Pancreas (tissue), 10 donors: ENCODE measurements at regions not wholly inside any gene's neighbourhood (a gene's known extent, or its start where the extent isn't known, plus 50 kb on each side); places are given as distances from the start of the nearest gene placed in this dataset.

Experiments
- ATAC-seq, 4 donors: fragments of 200-7000 bp; cut with Tn5 transposase; one replicate each; pipeline versions ENCODE4 v1.8.0 to v1.9.1; 2020; ENCODE audit warnings: mild to moderate bottlenecking in 4 of 4, moderate library complexity in 4 of 4
- DNase-seq, 6 donors: peaks; one replicate each; pipeline ENCODE4 v3.0.0-alpha.2; 2020
- FAIRE-seq: peaks from 2 replicates; lab custom pipeline; 2012; peaks lifted over from hg19 to GRCh38; lab: Jason Lieb, UNC
- H3K27ac ChIP-seq, 4 donors: fragments of 200-600 bp; sonication (generic); 1 replicate in 3 of 4; 2 replicates in 1 of 4; pipeline versions ENCODE4 v1.5.0 to v1.8.0; 2020
- H3K27me3 ChIP-seq, 4 donors: fragments of 200-600 bp; one replicate each; pipeline ENCODE4 v1.8.0; 2021
- H3K36me3 ChIP-seq, 3 donors: fragments of 200-600 bp; sonication (generic) in 1 of 3; one replicate each; pipeline versions ENCODE4 v1.5.0 to v1.8.0; 2020 to 2021
- H3K4me1 ChIP-seq, 3 donors: fragments of 200-600 bp; one replicate each; pipeline ENCODE4 v1.8.0; 2021
- H3K4me3 ChIP-seq, 4 donors: fragments of 200-600 bp; sonication (generic) in 2 of 4; one replicate each; pipeline versions ENCODE4 v1.5.0 to v1.8.0; 2020 to 2021
- H3K9me3 ChIP-seq, 4 donors: fragments of 200-600 bp; one replicate each; pipeline ENCODE4 v1.8.0; 2021
- CTCF ChIP-seq, 4 donors: fragments of 200-600 bp; sonication (generic) in 3 of 4; IDR thresholded peaks; one replicate each; pipeline versions ENCODE4 v1.5.0 to v1.8.0; 2021; ENCODE audit warnings: antibody characterized with exemption in 4 of 4
- WGBS, 2 donors: extraction: QIAGEN DNeasy Blood & Tissue Kit; methylation state at CpG; one replicate each; pipeline ENCODE4 v1.1.7; 2013; 5-methylcytosine and 5-hydroxymethylcytosine counted together
- intact Hi-C, 3 donors: fragments of 100-400 bp; cut with DNase I; formaldehyde crosslinking; loops; one replicate each; pipeline versions ENCODE4 v1.11.1 to v1.14.2; 2022
- donor health status: healthy with polysubstance abuse.
- donor health status: DM: no; HTN: no; CAD: no; lungs with moderate emphysema.
- donor health status: DM: no; HTN: no; CAD: no.
- donor health status: control.
- donor health status: control.
- donor health status: Bipolar disorder and iron deficiency.
- donor health status: DM: yes; HTN: yes; CAD: no.
- donor health status: DM: no; HTN: no; CAD: no.
- donor health status: DM: no; HTN: no; CAD: no.
- donor health status: DM: yes; HTN: yes; CAD: no.

GRCh38 chr14:25869854-25870253 is 728.0 kb downstream of the NOVA1 start:
- Histone ChIP-seq H3K4me3 (no peak overlapping the region), H3K27ac (no peak overlapping the region), H3K27me3 (no peaks in the 10 kb centered on the region), H3K4me1 (peaks cover 0 to 4% (median 0%) of the 10 kb centered on the region in 3 donors), H3K9me3 (no peaks in the 10 kb centered on the region), H3K36me3 (no peaks in the 10 kb centered on the region)
- DNase-seq, result no peak
- no peak for TF ChIP-seq CTCF (IDR thresholded peaks at IDR 0.05)
- FAIRE-seq, result no peak
- no peak for ATAC-seq
- intact Hi-C loops, result no loop called here
- 66 to 87% methylated on average over 3 of the region's 3 CpGs for WGBS, 2 donors

GRCh38 chr14:25868521-25869314 is 729.1 kb downstream of the NOVA1 start:
- Histone ChIP-seq H3K27ac (no peak overlapping the region), H3K27me3 (no peaks in the 10 kb centered on the region), H3K9me3 (no peaks in the 10 kb centered on the region), H3K4me3 (no peak overlapping the region), H3K4me1 (peaks cover 0 to 4% (median 0%) of the 10 kb centered on the region in 3 donors), H3K36me3 (no peaks in the 10 kb centered on the region)
- ATAC-seq (peak in 1 of 4 donors; percentile 58), FAIRE-seq (no peak), DNase-seq (no peak)
- no peak for TF ChIP-seq CTCF (IDR thresholded peaks at IDR 0.05)
- intact Hi-C loops, result no loop called here
- WGBS, 2 donors, result 40 to 52% methylated on average over 6 of the region's 6 CpGs

- no peak for TF ChIP-seq CTCF (IDR thresholded peaks at IDR 0.05)
- no peak overlapping the region for H3K4me3 ChIP-seq
- H3K4me1 ChIP-seq, result no peaks in the 10 kb centered on the region
- H3K27ac ChIP-seq, result no peak overlapping the region
- FAIRE-seq (no peak), DNase-seq (no peak), ATAC-seq (no peak)
- no peaks in the 10 kb centered on the region for H3K27me3 ChIP-seq
- intact Hi-C loops, result no loop called here
- H3K9me3 ChIP-seq, result no peaks in the 10 kb centered on the region
- WGBS, 2 donors, result 34 to 39% methylated on average over 1 of the region's 1 CpG
- no peaks in the 10 kb centered on the region for H3K36me3 ChIP-seq
Measured at GRCh38 chr14:25861406-25861805, 736.4 kb downstream of the NOVA1 start.

GRCh38 chr14:25848601-25849000 is 749.2 kb downstream of the NOVA1 start:
- intact Hi-C loops, result loop anchor here in 1 of 3 donors (10.0 kb wide), 1 partner anchor 284 kb away; no protein-coding TSS in a partner anchor
- WGBS, 2 donors, result 38 to 63% methylated on average over 2 of the region's 2 CpGs

More at GRCh38 chr14:25848601-25849000, 749.2 kb downstream of the NOVA1 start:
- H3K36me3 ChIP-seq, result no peaks in the 10 kb centered on the region
- H3K4me1 ChIP-seq, result no peaks in the 10 kb centered on the region
- DNase-seq, result no peak
- FAIRE-seq, result no peak
- no peak overlapping the region for H3K27ac ChIP-seq
- H3K27me3 ChIP-seq, result no peaks in the 10 kb centered on the region
- H3K4me3 ChIP-seq, result no peak overlapping the region
- H3K9me3 ChIP-seq, result no peaks in the 10 kb centered on the region
- TF ChIP-seq CTCF (IDR thresholded peaks at IDR 0.05), result no peak
- ATAC-seq, result no peak
